Stimulated activated CD4-positive, alpha-beta T cell treated with anti-CD3 and anti-CD28 coated beads, Interleukin-2, amount 100 ng/mL, for 4 hours (primary cell): ENCODE measurements at regions not wholly inside any gene's neighbourhood (a gene's known extent, or its start where the extent isn't known, plus 50 kb on each side); places are given as distances from the start of the nearest gene placed in this dataset.

ENCODE experiments used
- DNase-seq: peaks from one replicate; pipeline ENCODE4 v3.0.0-alpha.2; 2020; ENCODE audit warnings: low read depth

DNA sequence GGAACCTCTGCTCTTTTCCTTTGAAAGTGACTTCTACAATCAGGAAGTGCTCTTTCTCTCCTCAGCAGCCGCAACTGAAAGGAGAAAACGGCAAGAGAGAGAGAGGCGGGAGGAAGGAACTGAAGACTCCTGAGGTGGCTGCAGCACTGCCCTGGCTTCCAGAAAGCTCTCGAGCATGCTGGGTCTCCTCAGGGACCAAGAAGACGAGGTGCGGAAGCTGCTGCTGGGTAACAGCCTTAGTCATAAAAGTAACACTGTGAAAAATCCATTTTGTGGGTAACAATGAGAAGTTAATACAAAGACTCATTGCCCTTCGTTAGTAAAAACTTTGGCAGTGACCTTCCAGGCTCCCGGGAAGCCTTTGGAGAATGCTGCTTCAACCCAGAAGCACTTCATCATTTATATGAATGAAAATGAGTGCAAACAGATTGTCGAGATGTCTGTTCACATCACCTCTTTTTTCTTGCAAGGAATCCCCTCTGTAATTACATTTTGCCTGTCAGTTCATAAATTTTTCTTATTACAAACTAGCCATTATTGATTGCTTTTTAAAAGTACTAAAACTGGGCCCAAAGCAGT, 473.4 kb downstream of the SOX6 start:
- no peak for DNase-seq

DNA sequence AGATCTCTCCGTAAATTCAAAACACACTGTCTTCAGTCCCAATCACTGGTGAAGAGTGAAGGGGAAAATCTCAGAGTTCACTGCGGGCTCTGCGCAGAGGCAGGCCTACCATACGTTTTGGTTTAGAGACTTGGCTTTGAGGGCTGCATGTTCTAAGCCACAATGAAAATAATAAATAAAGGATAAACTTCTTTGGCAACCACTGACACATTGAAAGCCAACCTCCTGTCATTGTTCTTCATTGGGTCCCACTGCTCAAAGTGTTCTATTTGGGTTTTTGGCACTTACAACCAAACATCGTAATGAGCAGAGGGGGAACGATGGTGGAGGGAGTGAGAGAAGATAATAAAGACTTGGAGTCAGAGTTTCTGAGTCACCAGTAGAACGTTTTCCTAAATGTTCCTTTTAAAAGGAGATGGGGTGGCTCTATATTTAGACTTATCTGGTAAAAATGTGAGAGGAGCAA, 472.9 kb downstream of the SOX6 start:
- no peak for DNase-seq

DNA sequence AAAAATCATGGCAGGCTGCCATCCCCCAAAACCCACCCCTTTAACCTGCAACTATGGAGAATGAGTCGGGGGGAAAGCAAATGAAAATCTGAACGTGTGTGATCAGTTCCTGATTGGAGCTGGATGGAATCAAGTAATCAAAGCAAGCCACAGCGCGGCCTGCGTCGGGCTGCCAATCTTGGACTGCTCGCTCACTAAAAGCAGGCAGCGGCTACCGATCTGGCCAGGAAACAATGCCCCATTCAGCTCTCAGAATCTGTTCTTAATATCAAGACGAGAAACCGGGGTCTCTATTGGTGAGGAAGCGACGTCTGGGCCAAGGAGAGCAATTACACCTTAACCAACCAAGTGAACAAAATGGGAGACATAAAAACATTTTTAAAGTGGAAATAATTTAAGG, 472.2 kb downstream of the SOX6 start:
- no peak for DNase-seq

DNA sequence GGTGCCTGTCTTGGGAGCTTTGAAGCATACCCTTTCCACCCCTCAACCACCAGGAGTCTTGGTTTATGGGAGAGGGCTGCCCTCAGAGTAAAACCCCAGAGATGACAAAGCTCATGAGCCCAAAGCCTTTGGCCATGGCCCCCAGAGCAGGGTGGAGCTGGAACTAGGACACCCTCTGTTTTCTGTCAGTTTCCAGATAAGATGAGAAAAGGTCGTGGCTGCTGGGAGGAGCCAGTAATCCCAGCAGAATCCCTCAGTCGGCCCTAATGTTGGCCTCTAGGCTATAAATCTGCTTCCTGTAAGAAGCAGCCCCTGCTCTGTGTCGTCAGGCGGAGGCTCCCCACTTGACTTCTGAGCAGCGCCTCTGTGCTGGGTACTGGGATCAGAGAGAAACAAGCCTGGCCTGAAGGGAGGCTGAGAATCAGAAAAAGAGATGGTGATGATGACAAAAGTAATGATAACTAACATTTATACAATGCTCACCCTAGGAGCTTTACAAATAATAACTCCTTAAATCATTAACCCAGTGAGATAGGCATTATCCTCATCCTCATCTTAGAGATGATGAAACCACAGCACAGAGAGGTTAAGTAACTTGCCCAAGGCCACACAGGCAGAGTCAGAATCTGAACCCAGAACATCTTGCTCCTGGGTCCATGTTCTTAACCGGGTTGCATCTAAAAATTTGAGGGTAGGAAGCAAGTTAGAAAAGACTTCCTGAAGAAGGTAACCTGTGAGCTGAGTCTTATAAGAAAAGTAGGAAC, 471.4 kb downstream of the SOX6 start:
- no peak for DNase-seq

DNA sequence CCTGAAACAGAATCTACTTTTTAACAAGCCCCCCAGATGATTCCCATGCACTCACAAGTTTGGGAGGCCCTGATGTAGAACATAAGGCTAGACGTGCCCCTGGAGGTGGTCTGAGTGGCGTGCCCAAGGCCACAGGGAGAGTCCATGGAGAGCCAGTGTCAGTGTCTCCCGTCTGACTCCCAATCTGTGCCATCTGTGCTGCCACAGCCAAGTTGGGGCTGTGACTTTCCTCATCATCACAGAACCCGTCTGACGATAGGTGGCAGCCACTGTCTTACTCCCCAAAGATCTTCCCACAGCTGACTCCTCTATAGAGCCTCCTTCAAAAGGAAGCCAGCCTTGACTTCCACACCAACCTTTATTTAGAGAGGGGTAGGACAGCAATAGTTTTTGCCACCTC, 470.5 kb downstream of the SOX6 start:
- no peak for DNase-seq

DNA sequence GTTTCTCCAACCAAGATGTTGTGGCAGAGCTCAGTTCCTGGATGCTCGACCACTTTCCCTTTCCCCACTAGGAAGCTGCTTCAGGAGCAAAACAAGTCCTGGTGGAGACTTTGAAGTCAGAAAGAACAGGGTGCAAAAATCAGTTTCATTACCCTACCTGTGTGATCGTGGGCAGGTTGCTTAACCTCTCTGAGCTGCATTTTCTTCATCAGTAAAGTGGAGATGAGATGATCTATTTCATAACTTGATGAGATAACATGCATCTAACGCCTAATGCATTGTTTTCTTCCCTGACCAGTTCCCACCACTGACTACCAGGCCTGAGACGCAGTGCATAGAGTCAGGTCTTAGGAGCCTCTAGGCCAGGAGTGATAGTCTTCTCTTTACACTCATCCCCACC, 470.0 kb downstream of the SOX6 start:
- no peak for DNase-seq

DNA sequence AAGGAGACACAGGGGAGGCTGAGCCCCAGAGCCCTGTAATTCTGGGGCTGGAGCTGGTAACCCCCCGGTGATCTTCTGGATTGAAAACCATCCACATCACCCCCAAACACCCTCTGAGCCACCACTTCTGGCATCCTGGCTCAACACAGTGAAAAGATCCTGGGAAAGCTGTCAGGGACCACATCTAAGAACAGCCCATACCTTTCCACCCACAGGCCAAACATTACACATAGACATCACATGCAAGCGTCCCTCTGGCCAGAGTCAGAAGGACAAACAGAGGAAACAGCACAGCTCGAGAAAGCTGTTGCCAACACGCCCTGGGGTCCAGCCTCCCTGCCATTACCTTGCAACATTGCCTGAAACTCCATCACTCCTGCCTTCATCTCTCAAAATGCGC, 469.5 kb downstream of the SOX6 start:
- DNase-seq: no peak

DNA sequence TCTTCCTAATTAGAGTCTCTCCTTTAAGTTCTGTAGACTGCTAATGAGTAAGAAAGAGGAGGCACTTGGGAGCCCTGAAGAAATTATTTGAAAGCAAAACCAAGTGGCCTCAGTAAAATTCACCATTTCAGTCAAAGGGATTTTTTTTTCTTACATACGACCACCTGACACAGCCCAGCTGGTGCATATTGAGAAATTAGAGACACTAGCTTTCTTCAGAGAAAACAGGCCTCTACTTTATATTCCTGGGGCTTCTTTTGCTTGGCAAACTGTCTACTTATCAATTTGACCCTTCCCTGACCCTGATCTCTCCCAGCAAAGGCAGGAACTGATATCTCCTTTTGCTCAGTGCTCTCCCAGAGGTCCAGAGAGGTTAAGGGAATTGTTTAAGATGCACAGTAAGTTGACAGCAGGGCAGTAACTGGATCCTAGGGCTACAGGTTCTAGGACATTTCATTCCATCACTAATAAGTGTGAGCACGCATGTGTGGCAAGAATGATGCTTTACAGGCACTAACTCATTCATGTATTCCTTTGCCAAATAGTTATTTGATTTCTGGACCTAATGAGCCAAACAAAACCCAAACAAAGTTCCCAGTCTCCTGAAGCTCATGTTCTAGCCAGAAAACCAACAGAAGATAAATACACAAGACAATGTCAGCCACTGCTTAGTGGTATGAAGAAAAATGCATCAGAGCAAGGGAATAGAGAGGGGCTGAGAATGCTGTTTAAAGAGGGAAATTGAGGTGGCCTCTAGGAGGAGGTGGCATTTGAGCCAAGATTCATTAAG, 467.6 kb downstream of the SOX6 start:
- no peak for DNase-seq

DNA sequence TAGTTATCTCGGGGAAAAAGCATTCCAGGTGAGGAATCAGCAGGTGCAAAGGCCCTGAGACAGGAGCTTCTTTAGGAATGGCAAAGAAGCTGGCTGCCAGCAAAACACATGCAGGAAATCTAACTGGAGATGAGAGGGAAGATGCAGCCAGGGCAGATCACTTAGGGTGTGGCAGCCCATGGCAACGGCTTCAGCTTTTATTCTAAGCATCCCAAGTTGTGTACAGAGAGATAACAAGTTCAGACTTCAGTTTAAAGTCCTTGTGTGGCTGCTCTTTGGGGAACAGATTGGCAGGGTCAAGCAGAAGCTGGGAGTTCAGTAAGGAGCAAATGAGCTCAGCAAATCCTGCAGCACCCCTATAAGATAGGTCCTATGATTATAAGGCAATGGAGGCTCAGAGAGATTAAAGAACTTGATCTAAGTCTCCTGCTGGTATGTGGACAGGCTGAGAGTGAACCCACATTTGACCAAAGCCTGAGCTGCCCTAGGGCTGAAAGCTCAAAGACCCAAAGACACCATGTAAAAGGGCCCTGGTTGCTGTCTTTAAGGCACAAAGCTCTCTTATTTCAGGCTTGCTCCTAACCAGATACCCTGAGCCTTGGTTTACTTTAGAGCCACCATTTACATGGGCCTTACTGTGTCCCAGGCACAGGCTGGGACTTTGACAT, 466.8 kb downstream of the SOX6 start:
- DNase-seq: no peak

DNA sequence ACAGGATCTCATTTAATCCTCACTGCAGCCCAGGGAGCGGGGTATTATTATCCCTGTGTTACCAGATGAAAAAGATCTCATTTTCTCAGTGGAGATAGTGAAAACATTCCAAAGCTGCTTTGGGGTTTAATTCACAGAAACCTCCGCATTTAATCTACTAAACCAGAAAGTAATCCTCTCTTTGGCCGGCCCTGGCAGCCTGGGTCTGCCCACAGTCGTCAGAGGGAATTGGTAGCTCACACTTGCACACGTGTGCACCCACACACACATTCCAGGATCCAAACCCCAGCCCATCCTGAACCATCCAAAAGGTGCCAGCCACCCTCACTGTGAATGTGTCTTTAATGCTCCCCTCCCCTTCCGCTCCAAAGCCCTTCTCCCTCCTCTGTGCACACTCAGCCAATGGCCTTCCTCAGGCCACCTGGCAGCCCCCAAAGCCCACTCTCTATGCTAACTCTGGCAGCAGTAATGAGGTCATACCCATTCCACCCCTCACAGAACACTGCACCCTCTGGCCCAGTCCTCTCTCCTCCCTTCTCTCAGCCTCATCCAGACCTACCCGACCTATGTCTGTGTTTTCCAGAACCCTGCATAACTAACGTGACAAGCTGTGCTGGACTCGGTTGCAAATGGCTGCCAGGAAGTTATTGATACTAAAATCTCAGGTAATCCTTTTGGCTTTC, 466.2 kb downstream of the SOX6 start:
- DNase-seq: no peak

DNA sequence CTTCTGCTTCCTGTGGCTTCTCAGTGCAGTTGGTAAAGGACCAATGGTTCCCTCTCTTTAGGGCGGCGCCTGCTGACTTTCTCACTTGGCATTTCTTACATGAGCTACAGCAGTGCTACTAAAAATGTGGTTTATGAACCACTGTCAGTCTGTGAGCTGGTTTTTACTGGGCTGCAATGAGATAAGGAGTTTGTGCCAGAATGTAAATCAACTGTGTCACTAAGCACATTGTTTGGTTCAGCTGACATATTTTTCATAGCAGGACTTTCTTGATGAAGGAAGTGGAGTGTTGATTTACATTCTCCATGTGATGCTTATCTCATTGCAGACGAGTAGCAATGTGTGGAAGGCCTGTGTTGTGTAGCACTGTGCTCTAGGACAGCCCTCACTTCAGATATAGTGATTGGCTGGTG, 463.3 kb downstream of the SOX6 start:
- DNase-seq: no peak

DNA sequence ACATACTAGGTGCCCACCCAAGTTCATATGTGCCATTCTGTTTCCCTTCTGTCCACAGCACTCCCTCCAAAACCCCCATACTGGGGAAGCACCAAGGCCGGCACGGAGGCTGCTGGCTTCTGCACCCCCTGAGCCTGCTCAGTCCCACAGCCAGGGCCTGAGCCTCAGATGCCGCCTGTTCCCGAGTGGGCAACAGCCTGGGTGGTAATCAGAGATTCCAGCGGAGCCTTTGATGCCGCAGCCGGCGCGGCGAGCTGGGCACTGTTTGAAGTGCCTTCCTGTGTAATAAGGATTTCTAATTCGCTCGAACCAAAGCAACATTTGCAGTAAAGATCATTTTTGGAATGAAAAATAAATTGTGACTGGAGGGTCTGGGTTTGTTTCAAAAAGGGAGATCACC, 460.3 kb downstream of the SOX6 start:
- no peak for DNase-seq

DNA sequence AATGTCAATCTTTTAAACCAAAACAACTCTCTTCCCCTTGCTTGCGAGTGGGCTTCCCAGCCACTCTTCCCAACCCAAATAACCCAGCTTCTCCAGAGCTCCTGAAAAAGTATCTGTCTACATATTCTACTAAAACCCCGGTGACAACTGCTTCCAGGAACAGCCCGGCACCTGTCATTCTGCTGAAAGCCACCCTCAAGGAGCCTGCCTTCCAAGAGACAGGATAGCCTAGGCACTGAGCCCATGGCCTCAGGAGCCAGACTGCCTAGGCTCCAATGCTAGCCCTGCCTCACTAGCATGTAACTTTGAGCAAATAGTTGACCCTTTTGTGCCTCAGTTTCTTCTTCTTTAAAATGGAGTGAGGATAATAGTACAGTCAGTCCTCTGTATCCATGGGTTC, 459.8 kb downstream of the SOX6 start:
- no peak for DNase-seq

DNA sequence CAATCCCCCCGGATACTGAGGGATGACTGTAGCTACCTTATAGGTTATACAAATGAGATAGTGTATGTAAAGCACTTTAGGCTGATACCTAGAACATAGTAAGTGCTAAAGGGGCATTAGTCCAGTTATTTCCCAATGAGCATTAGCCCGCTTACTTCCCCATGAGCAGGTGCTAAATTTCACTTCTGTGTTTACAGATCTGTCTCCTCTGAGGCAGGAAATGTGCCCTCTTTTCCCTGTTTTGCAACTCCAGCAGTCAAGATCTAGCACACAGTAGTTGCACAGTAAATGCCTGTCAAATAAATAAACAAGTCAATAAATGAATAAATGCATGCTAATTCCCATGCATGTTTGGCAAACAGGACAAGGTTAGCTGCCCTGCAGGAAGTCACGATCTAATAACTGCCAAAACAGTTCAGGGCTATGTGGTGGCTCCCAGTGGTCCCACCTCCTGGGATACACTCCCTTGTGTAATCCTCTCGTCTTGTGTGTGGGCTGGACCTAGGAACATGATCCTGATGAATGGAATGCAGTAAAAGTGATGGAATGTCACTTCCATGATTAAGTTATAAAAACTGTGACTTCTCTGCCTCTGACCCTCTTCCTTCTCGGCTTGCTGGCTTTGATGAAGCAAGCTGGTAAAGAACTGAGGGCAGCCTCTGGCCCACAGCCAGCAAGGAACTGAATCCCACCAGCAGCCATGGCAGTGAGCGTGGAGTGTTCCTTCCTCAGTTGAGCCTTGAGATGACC, 459.0 kb downstream of the SOX6 start:
- no peak for DNase-seq

DNA sequence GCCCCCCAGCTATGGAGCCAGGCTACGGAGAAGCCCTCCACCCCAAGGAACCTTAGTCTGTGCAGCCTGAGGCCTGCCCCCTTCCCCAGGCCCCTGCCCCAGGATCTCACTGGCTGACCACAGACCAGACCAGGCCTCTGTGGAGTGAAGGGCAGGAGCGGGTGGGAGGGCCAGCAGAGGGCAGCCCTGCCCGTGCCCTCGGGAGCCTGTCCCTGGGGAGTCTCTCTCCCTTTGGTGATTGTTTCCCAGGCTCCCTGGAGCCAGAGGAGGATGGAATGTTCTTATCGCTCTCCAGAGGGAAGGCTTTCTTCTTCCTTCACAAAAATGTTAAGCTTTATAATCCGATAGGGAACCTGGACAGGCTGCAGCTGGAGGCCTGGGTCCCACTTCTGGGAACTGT, 455.3 kb downstream of the SOX6 start:
- no peak for DNase-seq

DNA sequence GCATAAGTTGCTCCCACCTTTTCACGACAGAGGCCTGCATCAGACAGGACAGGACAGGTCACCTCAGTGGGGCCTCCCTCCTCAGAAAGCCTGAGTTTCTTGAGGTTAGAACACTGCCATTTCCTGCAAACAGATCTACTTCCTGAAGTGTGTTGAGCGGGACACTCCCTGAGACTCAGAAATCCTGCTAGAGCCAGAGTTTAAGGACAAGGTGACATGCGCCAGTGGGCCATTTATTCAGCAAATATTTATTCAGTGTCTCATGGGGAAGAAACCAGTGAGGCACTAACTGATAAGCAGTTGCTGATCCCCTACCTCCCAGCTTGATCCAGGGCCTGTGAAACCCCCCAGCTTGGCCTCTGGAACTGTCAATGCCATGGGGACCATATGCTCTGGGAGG, 454.6 kb downstream of the SOX6 start:
- no peak for DNase-seq

DNA sequence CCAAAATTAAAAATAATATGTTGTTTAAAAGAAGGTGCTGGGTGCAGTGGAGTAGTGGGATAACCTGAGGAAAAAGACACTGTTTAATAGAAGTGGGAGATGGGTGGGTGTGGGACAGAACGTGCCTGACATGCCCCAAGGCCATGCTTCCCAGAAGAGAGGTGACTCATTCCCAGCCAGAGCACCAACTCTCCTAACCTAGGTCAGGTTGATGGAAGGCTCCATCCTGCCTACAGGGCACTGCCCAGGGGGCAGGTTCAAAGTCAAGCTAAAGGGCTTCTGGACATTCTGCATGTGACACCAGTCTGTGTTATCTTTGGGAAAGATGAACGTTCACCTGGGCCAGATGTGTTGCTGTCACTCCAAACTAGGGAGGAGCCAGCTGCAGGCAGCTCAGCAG, 453.1 kb downstream of the SOX6 start:
- DNase-seq: no peak

DNA sequence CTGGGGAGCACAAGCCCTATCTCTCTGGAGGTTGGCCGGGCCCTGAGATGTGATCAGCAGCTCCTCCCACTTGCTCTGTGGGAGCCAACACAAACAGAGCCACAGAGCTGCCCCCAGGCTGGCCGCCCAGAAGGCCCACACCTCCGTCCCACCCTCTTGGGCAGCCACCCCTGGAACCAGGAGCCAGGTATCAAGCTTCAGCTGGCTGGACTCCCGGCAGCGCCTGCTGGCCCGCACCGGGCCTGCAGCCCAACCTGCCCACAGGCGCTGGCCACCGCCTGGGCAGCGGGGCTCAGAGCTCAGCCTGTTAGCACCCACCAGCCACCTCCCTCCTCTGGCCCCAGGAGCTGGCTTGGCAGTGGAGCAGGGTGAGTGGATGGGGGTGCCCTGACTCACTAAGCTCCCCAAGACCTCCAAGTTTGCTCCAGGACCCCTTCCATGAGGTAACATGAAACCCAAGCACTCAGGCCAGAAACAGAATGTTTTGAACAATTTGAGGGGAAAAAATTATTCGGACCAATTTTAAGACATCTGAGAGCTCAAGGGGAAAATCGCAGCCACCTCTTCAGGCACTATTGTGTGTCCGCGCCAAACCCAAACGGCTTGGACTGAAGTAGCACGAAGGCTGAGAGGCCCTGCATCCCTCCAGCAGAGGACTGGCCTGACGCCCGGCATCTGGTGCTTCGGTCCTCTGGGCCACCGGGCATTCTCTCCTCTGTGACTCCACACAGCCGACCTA, 450.8 kb downstream of the SOX6 start:
- no peak for DNase-seq

DNA sequence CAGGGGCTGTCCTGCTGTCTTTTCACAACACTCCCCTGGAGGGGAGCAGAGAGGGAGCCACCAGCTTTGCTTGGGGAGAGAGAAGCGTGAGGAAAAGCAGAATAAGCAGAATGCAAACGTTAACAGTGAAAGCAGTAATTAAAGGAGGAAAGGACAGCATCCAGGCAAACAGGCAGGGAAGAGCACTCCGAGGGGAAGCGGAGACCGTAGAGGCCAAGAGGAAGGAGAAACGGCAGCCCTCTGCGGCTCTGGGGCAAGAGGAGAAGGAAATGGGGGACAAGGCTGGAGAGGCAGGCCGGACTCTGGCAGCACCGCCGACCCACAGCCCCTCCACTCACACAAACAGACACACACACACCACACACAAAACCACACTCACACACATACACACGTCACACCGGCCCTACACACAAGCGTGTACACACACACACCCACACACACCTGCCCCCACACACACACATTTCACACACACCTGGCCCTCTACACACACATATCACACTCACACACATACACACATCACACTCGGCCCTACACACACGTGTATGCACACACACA, 449.8 kb downstream of the SOX6 start:
- DNase-seq: no peak

DNA sequence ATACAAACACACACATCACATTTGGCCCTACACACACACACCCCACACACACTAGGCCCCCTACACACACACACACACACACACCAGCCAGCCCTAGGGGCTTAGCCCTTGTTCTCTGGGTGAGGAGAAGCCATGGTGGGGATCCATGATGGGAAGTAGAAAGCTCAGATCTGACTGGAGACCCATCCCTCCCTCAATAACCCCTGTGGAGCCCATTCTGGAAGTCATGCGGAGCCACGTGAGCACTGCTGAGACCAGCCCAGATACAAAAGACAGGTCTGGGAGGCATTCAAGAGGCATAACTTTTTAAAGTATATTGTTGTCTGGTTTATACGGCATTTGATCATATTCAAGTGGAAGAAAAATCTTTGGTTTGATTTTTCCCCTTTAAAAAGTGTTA, 448.5 kb downstream of the SOX6 start:
- DNase-seq: no peak
